Ascending aorta (tissue), 2 donors: ENCODE measurements at regions not wholly inside any gene's neighbourhood (a gene's known extent, or its start where the extent isn't known, plus 50 kb on each side); places are given as distances from the start of the nearest gene placed in this dataset.

Experiments used
- DNase-seq, 2 donors: peaks; one replicate each; pipeline ENCODE4 v3.0.0-alpha.2; 2019; ENCODE audit warnings: low spot score in 2 of 2
- H3K27ac ChIP-seq, 2 donors: fragments of 200-600 bp; sonication (generic); one replicate each; pipeline ENCODE4 v1.5.1; 2016 to 2017; ENCODE audit warnings: mild to moderate bottlenecking in 1 of 2
- H3K27me3 ChIP-seq: fragments of 200-600 bp; sonication (generic); one replicate; pipeline ENCODE4 v1.5.1; 2017
- H3K36me3 ChIP-seq, 2 donors: fragments of 200-600 bp; sonication (generic); one replicate each; pipeline ENCODE4 v1.5.1; 2016
- H3K4me1 ChIP-seq, 2 donors: fragments of 200-600 bp; sonication (generic); one replicate each; pipeline ENCODE4 v1.5.1; 2016 to 2017; ENCODE audit warnings: mild to moderate bottlenecking in 1 of 2
- H3K4me3 ChIP-seq, 2 donors: fragments of 200-600 bp; sonication (generic); one replicate each; pipeline ENCODE4 v1.5.1; 2016 to 2017; ENCODE audit warnings: mild to moderate bottlenecking in 1 of 2
- H3K9me3 ChIP-seq, 2 donors: fragments of 200-600 bp; sonication (generic); one replicate each; pipeline ENCODE4 v1.5.1; 2016
- intact Hi-C: fragments of 100-400 bp; cut with DNase I; formaldehyde crosslinking; loops from one replicate; pipeline ENCODE4 v1.15.1; 2023
- TF ChIP-seq, protein P1 (sequence below), 3 experiments: fragments of 200-600 bp in 2 of 3; fragments of 450-650 bp in 1 of 3; sonication (generic) in 2 of 3; IDR thresholded peaks; one replicate each; pipeline ENCODE4 v1.5.1; 2016 to 2019; ENCODE audit warnings: antibody characterized with exemption in 3 of 3, mild to moderate bottlenecking in 1 of 3, moderate library complexity in 1 of 3

DNA sequence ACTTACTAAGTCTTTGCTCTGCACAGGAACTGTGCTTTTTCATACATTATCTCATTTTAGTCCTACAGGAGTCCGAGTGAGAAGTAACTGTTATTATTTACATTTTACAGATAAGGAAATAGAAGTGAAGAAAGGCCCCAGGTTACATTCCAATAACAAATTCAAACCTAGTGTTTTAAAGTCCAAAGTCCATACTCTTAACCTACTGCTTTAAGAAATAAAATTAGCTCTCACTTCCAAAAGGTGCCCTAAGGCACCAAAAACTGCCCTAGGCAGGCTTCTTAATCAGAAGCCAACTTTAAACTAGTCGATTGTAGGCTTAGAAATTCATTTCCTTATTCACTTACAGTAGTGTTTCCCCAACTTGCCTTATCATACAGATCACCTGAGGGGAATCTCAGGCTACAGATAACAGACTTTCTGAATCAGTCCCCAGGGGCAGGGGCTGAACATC is 555.9 kb downstream of the DIAPH3 start:
- Histone ChIP-seq H3K4me1 (no peaks in the 10 kb centered on the region), H3K4me3 (no peak overlapping the region), H3K27me3 (no peaks in the 10 kb centered on the region), H3K27ac (no peak overlapping the region), H3K9me3 (no peaks in the 10 kb centered on the region), H3K36me3 (no peaks in the 10 kb centered on the region)
- DNase-seq, result no peak
- intact Hi-C loops, result no loop called here
- TF ChIP-seq, protein P1, sequence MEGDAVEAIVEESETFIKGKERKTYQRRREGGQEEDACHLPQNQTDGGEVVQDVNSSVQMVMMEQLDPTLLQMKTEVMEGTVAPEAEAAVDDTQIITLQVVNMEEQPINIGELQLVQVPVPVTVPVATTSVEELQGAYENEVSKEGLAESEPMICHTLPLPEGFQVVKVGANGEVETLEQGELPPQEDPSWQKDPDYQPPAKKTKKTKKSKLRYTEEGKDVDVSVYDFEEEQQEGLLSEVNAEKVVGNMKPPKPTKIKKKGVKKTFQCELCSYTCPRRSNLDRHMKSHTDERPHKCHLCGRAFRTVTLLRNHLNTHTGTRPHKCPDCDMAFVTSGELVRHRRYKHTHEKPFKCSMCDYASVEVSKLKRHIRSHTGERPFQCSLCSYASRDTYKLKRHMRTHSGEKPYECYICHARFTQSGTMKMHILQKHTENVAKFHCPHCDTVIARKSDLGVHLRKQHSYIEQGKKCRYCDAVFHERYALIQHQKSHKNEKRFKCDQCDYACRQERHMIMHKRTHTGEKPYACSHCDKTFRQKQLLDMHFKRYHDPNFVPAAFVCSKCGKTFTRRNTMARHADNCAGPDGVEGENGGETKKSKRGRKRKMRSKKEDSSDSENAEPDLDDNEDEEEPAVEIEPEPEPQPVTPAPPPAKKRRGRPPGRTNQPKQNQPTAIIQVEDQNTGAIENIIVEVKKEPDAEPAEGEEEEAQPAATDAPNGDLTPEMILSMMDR (IDR thresholded peaks at IDR 0.05), result no peak

DNA sequence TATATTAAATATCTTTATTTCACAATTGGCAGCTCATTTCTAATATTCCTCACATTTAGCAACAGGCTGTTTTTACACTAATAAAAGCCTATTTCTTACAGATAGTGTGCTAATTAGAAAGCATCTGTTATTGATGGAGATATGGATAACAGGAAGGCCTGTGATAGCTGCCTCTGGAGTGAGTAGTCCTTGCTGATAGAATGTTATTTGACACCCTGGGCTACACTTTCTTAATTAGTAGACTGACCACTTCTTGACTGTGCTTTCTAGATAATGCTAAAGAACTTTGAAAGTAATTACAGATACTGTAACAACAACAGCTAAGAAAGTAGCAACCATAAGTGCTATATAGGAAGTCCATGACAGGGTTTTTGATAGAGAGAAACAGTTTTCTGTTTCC is 554.3 kb downstream of the DIAPH3 start:
- Histone ChIP-seq H3K27ac (no peak overlapping the region), H3K36me3 (no peaks in the 10 kb centered on the region), H3K9me3 (no peaks in the 10 kb centered on the region), H3K27me3 (no peaks in the 10 kb centered on the region), H3K4me1 (no peaks in the 10 kb centered on the region), H3K4me3 (no peak overlapping the region)
- intact Hi-C loops, result no loop called here
- TF ChIP-seq, protein P1 (IDR thresholded peaks at IDR 0.05), result no peak
- DNase-seq, result no peak
